CD14-positive monocyte (primary cell): ENCODE measurements at regions not wholly inside any gene's neighbourhood (a gene's known extent, or its start where the extent isn't known, plus 50 kb on each side); places are given as distances from the start of the nearest gene placed in this dataset.

ENCODE experiments used
- DNase-seq, 3 donors: peaks; one replicate each; pipeline ENCODE4 v3.0.0-alpha.2; 2011 to 2022
- H2AFZ ChIP-seq: 2 replicates; pipeline ENCODE4 v1.6.0; 2012; ENCODE audit warnings: mild to moderate bottlenecking, low read depth, low read length, inconsistent platforms; ENCODE audit not compliant: insufficient read depth, poor library complexity, severe bottlenecking
- H3K27ac ChIP-seq, 2 donors: 1 replicate in 1 of 2; 2 replicates in 1 of 2; pipeline ENCODE4 v1.5.1; 2012 to 2013; ENCODE audit warnings: low read length in 2 of 2, control low read depth in 1 of 2, inconsistent platforms in 1 of 2, low read depth in 1 of 2, mild to moderate bottlenecking in 1 of 2
- H3K27me3 ChIP-seq, 2 donors: one replicate each; pipeline versions ENCODE4 v1.6.0 to v1.6.1; 2011 to 2013; ENCODE audit warnings: low read length in 2 of 2; ENCODE audit not compliant: control insufficient read depth in 2 of 2, insufficient read depth in 2 of 2
- H3K36me3 ChIP-seq, 2 donors: replicated peaks in 1 of 2; 1 replicate in 1 of 2; 2 replicates in 1 of 2; pipeline versions ENCODE4 v1.5.1 to v1.6.1; 2012 to 2013; ENCODE audit warnings: low read length in 2 of 2, control low read depth in 1 of 2, inconsistent platforms in 1 of 2, mild to moderate bottlenecking in 1 of 2; ENCODE audit not compliant: insufficient read depth in 2 of 2, control insufficient read depth in 1 of 2
- H3K4me1 ChIP-seq, 2 donors: 1 replicate in 1 of 2; 2 replicates in 1 of 2; pipeline versions ENCODE4 v1.5.1 to v1.6.1; 2012 to 2013; ENCODE audit warnings: low read length in 2 of 2, control low read depth in 1 of 2, inconsistent platforms in 1 of 2, mild to moderate bottlenecking in 1 of 2, moderate library complexity in 1 of 2; ENCODE audit not compliant: insufficient read depth in 2 of 2, control insufficient read depth in 1 of 2
- H3K4me2 ChIP-seq: replicated peaks from 2 replicates; pipeline ENCODE3; 2012; ENCODE audit warnings: low read length, moderate library complexity, mild to moderate bottlenecking; ENCODE audit not compliant: poor library complexity, severe bottlenecking; ENCODE audit errors: extremely low read depth
- H3K4me3 ChIP-seq, 3 experiments: fragments of 200-600 bp in 1 of 3; sonication (generic) in 1 of 3; replicated peaks in 1 of 3; 1 replicate in 2 of 3; 2 replicates in 1 of 3; pipeline ENCODE4 v1.5.1; 2011 to 2013; ENCODE audit warnings: low read length in 3 of 3, mild to moderate bottlenecking in 3 of 3, control low read depth in 2 of 3, low read depth in 2 of 3, inconsistent platforms in 1 of 3, moderate library complexity in 1 of 3
- H3K79me2 ChIP-seq: 2 replicates; pipeline ENCODE4 v1.6.0; 2012; ENCODE audit warnings: mild to moderate bottlenecking, control low read depth, inconsistent platforms, low read length, moderate library complexity; ENCODE audit not compliant: insufficient read depth
- H3K9ac ChIP-seq: 2 replicates; pipeline ENCODE4 v1.6.0; 2017; ENCODE audit warnings: low read length, mild to moderate bottlenecking; ENCODE audit not compliant: insufficient read depth, poor library complexity, severe bottlenecking
- H3K9me3 ChIP-seq, 2 donors: replicated peaks in 1 of 2; 1 replicate in 1 of 2; 2 replicates in 1 of 2; pipeline versions ENCODE4 v1.5.1 to v1.6.1; 2012 to 2013; ENCODE audit warnings: low read length in 2 of 2, control low read depth in 1 of 2; ENCODE audit not compliant: control insufficient read depth in 1 of 2, insufficient read depth in 1 of 2
- H4K20me1 ChIP-seq: 2 replicates; pipeline ENCODE4 v1.6.0; 2012; ENCODE audit warnings: mild to moderate bottlenecking, low read length, control low read depth, moderate library complexity; ENCODE audit not compliant: insufficient read depth
- H3K27ac Mint-ChIP-seq, 7 donors: one replicate each; pipeline ENCODE4 v1.8.0; 2020; ENCODE audit warnings: mild to moderate bottlenecking in 7 of 7, mixed read lengths in 7 of 7, moderate library complexity in 6 of 7, inconsistent platforms in 2 of 7
- H3K27me3 Mint-ChIP-seq, 3 donors: one replicate each; pipeline ENCODE4 v1.8.0; 2021 to 2022; ENCODE audit warnings: low read depth in 3 of 3, mild to moderate bottlenecking in 3 of 3, mixed read lengths in 3 of 3, moderate library complexity in 3 of 3, inconsistent platforms in 1 of 3
- H3K36me3 Mint-ChIP-seq, 2 donors: one replicate each; pipeline ENCODE4 v1.8.0; 2020; ENCODE audit warnings: mixed read lengths in 2 of 2, inconsistent platforms in 1 of 2, mild to moderate bottlenecking in 1 of 2
- H3K4me1 Mint-ChIP-seq: one replicate; pipeline ENCODE4 v1.8.0; 2020; ENCODE audit warnings: mild to moderate bottlenecking, mixed read lengths
- H3K4me3 Mint-ChIP-seq, 2 donors: one replicate each; pipeline ENCODE4 v1.8.0; 2020; ENCODE audit warnings: mild to moderate bottlenecking in 2 of 2, mixed read lengths in 2 of 2, moderate library complexity in 1 of 2
- H3K9me3 Mint-ChIP-seq, 7 donors: one replicate each; pipeline ENCODE4 v1.8.0; 2020 to 2022; ENCODE audit warnings: mixed read lengths in 7 of 7, mild to moderate bottlenecking in 6 of 7, moderate library complexity in 6 of 7, inconsistent platforms in 2 of 7
- WGBS: methylation state at CpG from one replicate; pipeline ENCODE4 v1.1.5; 2013; ENCODE audit warnings: missing lambda C conversion rate; ENCODE audit not compliant: insufficient coverage; 5-methylcytosine and 5-hydroxymethylcytosine counted together
- intact Hi-C, 2 donors: fragments of 100-400 bp; cut with micrococcal nuclease; formaldehyde crosslinking; loops; one replicate each; pipeline versions ENCODE4 v1.15.0 to v1.15.1; 2023
- TF ChIP-seq, protein P1 (sequence below): fragments of 200-600 bp; IDR thresholded peaks from one replicate; pipeline ENCODE4 v1.8.0; 2022; ENCODE audit warnings: antibody characterized with exemption, mild to moderate bottlenecking

DNA sequence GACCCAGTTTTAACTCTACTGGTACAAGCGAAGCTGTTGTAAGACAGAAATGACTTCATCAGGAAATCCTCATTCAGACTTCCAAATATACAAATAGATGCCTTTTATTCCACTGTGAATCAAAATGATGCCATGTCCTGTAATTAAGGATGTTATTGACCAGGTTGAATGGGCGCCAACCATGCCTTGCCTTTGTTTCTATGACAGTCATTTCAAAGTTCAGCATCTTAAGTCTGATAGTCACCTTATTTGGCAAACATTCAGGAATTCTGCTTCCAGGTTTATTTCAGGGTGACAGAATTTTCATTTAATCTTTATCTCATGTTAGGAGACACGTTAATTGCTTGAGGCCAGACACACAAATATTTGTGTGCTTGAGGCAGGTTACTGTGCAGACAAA is 592.8 kb upstream of the JAG1 start:
- H3K36me3 ChIP-seq = no peaks in the 10 kb centered on the region
- no peak overlapping the region for H3K27ac Mint-ChIP-seq
- H3K27me3 Mint-ChIP-seq = no peaks in the 10 kb centered on the region
- peaks cover 3% of the 10 kb centered on the region for H3K4me1 Mint-ChIP-seq
- no peaks in the 10 kb centered on the region for H3K9me3 ChIP-seq
- H3K4me2 ChIP-seq = no peak overlapping the region
- H3K79me2 ChIP-seq = no peaks in the 10 kb centered on the region
- no peak overlapping the region for H2AFZ ChIP-seq
- H3K27ac ChIP-seq = no peak overlapping the region
- no peak overlapping the region for H3K9ac ChIP-seq
- H3K4me3 ChIP-seq = no peak overlapping the region
- no peaks in the 10 kb centered on the region for H4K20me1 ChIP-seq
- H3K4me1 ChIP-seq = no peaks in the 10 kb centered on the region
- intact Hi-C loops = no loop called here
- no peaks in the 10 kb centered on the region for H3K9me3 Mint-ChIP-seq
- no peak overlapping the region for H3K4me3 Mint-ChIP-seq
- DNase-seq = no peak
- no peaks in the 10 kb centered on the region for H3K27me3 ChIP-seq
- WGBS = 100% methylated on average over 1 of the region's 3 CpGs
- H3K36me3 Mint-ChIP-seq = no peaks in the 10 kb centered on the region
- TF ChIP-seq, protein P1, sequence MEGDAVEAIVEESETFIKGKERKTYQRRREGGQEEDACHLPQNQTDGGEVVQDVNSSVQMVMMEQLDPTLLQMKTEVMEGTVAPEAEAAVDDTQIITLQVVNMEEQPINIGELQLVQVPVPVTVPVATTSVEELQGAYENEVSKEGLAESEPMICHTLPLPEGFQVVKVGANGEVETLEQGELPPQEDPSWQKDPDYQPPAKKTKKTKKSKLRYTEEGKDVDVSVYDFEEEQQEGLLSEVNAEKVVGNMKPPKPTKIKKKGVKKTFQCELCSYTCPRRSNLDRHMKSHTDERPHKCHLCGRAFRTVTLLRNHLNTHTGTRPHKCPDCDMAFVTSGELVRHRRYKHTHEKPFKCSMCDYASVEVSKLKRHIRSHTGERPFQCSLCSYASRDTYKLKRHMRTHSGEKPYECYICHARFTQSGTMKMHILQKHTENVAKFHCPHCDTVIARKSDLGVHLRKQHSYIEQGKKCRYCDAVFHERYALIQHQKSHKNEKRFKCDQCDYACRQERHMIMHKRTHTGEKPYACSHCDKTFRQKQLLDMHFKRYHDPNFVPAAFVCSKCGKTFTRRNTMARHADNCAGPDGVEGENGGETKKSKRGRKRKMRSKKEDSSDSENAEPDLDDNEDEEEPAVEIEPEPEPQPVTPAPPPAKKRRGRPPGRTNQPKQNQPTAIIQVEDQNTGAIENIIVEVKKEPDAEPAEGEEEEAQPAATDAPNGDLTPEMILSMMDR = no peak

DNA sequence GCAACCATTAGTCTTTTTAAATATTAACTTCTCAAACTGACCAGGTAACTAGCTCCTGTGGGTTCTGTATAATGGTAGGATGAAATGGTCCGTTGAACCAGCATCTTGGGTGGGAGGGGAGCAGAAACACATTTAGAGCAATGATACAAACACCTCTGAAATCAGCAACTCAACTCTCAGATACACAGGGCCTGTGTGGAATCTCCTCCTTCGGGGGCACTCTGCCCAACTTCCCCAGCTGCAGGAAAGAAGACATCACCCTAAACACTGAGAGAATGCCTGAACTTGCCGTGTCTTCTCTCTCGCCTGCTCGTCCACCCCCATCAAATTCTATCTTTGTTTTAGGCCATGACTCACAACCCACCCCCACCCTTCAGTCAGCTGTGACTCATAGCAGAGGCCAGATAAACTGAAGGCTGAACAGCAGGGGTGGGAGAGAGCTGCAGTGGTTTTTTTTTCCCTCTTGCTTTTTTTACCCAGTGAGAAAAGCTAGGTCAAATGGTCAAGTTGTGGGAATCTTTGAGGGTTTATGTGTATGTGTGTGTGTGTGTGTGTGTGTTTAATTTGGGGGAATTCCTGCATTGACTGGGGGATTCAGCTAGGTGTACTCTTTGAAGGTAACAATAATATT is 593.4 kb upstream of the JAG1 start:
- H3K4me2 ChIP-seq = no peak overlapping the region
- TF ChIP-seq, protein P1 = no peak
- no peak overlapping the region for H3K27ac Mint-ChIP-seq
- no peak overlapping the region for H3K27ac ChIP-seq
- H3K36me3 ChIP-seq = no peaks in the 10 kb centered on the region
- H3K9me3 ChIP-seq = no peaks in the 10 kb centered on the region
- no peak overlapping the region for H3K9ac ChIP-seq
- no peak overlapping the region for H3K4me3 ChIP-seq
- no peak overlapping the region for H2AFZ ChIP-seq
- no peaks in the 10 kb centered on the region for H3K27me3 Mint-ChIP-seq
- no peaks in the 10 kb centered on the region for H3K27me3 ChIP-seq
- no peaks in the 10 kb centered on the region for H3K79me2 ChIP-seq
- no peak for DNase-seq
- H3K9me3 Mint-ChIP-seq = no peaks in the 10 kb centered on the region
- 100% methylated on average over 1 of the region's 5 CpGs for WGBS
- H3K4me1 ChIP-seq = no peaks in the 10 kb centered on the region
- no peaks in the 10 kb centered on the region for H3K36me3 Mint-ChIP-seq
- H3K4me3 Mint-ChIP-seq = no peak overlapping the region
- intact Hi-C loops = no loop called here
- H3K4me1 Mint-ChIP-seq = no peaks in the 10 kb centered on the region
- no peaks in the 10 kb centered on the region for H4K20me1 ChIP-seq
